Type B pancreatic cell (in vitro differentiated cells): ENCODE measurements at regions not wholly inside any gene's neighbourhood (a gene's known extent, or its start where the extent isn't known, plus 50 kb on each side); places are given as distances from the start of the nearest gene placed in this dataset.

ENCODE experiments used
- DNase-seq: peaks from one replicate; pipeline ENCODE4 v3.0.0; 2021; ENCODE audit warnings: mixed read lengths; ENCODE audit not compliant: unreplicated experiment; ENCODE audit errors: extremely low spot score
- H3K27ac Mint-ChIP-seq: 2 replicates; pipeline ENCODE4 v1.8.0; 2021; ENCODE audit warnings: mild to moderate bottlenecking, mixed read lengths
- H3K27me3 Mint-ChIP-seq: 2 replicates; pipeline ENCODE4 v1.8.0; 2021; ENCODE audit warnings: mixed read lengths
- H3K36me3 Mint-ChIP-seq: 2 replicates; pipeline ENCODE4 v1.8.0; 2021; ENCODE audit warnings: mixed read lengths
- H3K4me1 Mint-ChIP-seq: one replicate; pipeline ENCODE4 v1.8.0; 2021; ENCODE audit warnings: mixed read lengths; ENCODE audit not compliant: unreplicated experiment
- H3K4me3 Mint-ChIP-seq: 2 replicates; pipeline ENCODE4 v1.8.0; 2021; ENCODE audit warnings: mild to moderate bottlenecking, mixed read lengths
- H3K9me3 Mint-ChIP-seq: 2 replicates; pipeline ENCODE4 v1.8.0; 2021; ENCODE audit warnings: mixed read lengths
- CTCF ChIP-seq: fragments of 200-600 bp; sonication (generic); conservative IDR thresholded peaks from 2 replicates; pipeline ENCODE4 v1.5.0; 2021; ENCODE audit warnings: antibody characterized with exemption, mild to moderate bottlenecking

- Mint-ChIP-seq H3K27me3 (peaks cover 10% of the 10 kb centered on the region), H3K9me3 (no peaks in the 10 kb centered on the region), H3K36me3 (no peaks in the 10 kb centered on the region), H3K27ac (no peak overlapping the region), H3K4me3 (no peak overlapping the region), H3K4me1 (peaks cover 43% of the 10 kb centered on the region)
- no peak for TF ChIP-seq CTCF
- no peak for DNase-seq
Measured at GRCh38 chr13:32849369-32849768, 166.9 kb upstream of the KL start.

GRCh38 chr13:32850316-32851052 lies 165.7 kb upstream of the KL start:
- no peak overlapping the region for H3K27ac Mint-ChIP-seq
- no peak for TF ChIP-seq CTCF
- H3K9me3 Mint-ChIP-seq, result no peaks in the 10 kb centered on the region
- H3K4me1 Mint-ChIP-seq, result peaks cover 43% of the 10 kb centered on the region
- no peak for DNase-seq
- H3K4me3 Mint-ChIP-seq, result no peak overlapping the region
- H3K36me3 Mint-ChIP-seq, result no peaks in the 10 kb centered on the region
- peaks cover 10% of the 10 kb centered on the region for H3K27me3 Mint-ChIP-seq

- Mint-ChIP-seq H3K4me3 (no peak overlapping the region), H3K27ac (no peak overlapping the region), H3K36me3 (no peaks in the 10 kb centered on the region), H3K4me1 (peaks cover 39% of the 10 kb centered on the region), H3K9me3 (no peaks in the 10 kb centered on the region), H3K27me3 (peaks cover 10% of the 10 kb centered on the region)
- no peak for TF ChIP-seq CTCF
- no peak for DNase-seq
Measured at GRCh38 chr13:32851083-32852069, 164.8 kb upstream of the KL start.

GRCh38 chr13:32852526-32852925 lies 163.7 kb upstream of the KL start:
- H3K36me3 Mint-ChIP-seq, result no peaks in the 10 kb centered on the region
- H3K4me3 Mint-ChIP-seq, result no peak overlapping the region
- no peaks in the 10 kb centered on the region for H3K9me3 Mint-ChIP-seq
- H3K4me1 Mint-ChIP-seq, result peaks cover 31% of the 10 kb centered on the region
- no peak overlapping the region for H3K27ac Mint-ChIP-seq
- TF ChIP-seq CTCF, result no peak
- H3K27me3 Mint-ChIP-seq, result peaks cover 8% of the 10 kb centered on the region
- DNase-seq, result no peak

GRCh38 chr13:32857077-32857476 lies 159.1 kb upstream of the KL start:
- no peak for TF ChIP-seq CTCF
- peaks cover 5% of the 10 kb centered on the region for H3K27me3 Mint-ChIP-seq

More at GRCh38 chr13:32857077-32857476, 159.1 kb upstream of the KL start:
- Mint-ChIP-seq H3K36me3 (no peaks in the 10 kb centered on the region), H3K4me3 (no peak overlapping the region), H3K4me1 (peaks cover 7% of the 10 kb centered on the region), H3K27ac (no peak overlapping the region), H3K9me3 (no peaks in the 10 kb centered on the region)
- DNase-seq, result peak; percentile 39
